Heart left ventricle (tissue), 16 donors: ENCODE measurements at regions not wholly inside any gene's neighbourhood (a gene's known extent, or its start where the extent isn't known, plus 50 kb on each side); places are given as distances from the start of the nearest gene placed in this dataset.

Experiments
- ATAC-seq, 4 donors: fragments of 200-7000 bp; cut with Tn5 transposase; one replicate each; pipeline ENCODE4 v1.9.1; 2020 to 2022; ENCODE audit warnings: moderate library complexity in 4 of 4, mild to moderate bottlenecking in 3 of 4, moderate number of reproducible peaks in 1 of 4
- DNase-seq, 5 donors: peaks; one replicate each; pipeline ENCODE4 v3.0.0-alpha.2; 2020
- H3K27ac ChIP-seq, 12 donors: fragments of 200-600 bp; sonication (generic) in 4 of 12; one replicate each; pipeline versions ENCODE4 v1.5.0 to v1.8.0; 2016 to 2022; ENCODE audit warnings: mild to moderate bottlenecking in 2 of 12
- H3K27me3 ChIP-seq, 9 donors: fragments of 200-600 bp; sonication (generic) in 2 of 9; one replicate each; pipeline versions ENCODE4 v1.5.1 to v1.8.0; 2016 to 2022; ENCODE audit warnings: mild to moderate bottlenecking in 3 of 9
- H3K36me3 ChIP-seq, 9 donors: fragments of 200-600 bp; sonication (generic) in 2 of 9; one replicate each; pipeline versions ENCODE4 v1.5.0 to v1.8.0; 2018 to 2022; ENCODE audit warnings: mild to moderate bottlenecking in 2 of 9
- H3K4me1 ChIP-seq, 12 donors: fragments of 200-600 bp; sonication (generic) in 4 of 12; one replicate each; pipeline versions ENCODE4 v1.5.0 to v1.8.0; 2016 to 2022; ENCODE audit warnings: mild to moderate bottlenecking in 3 of 12
- H3K4me3 ChIP-seq, 12 donors: fragments of 200-600 bp; sonication (generic) in 4 of 12; one replicate each; pipeline versions ENCODE4 v1.5.0 to v1.8.0; 2017 to 2022; ENCODE audit warnings: mild to moderate bottlenecking in 9 of 12, moderate library complexity in 4 of 12
- H3K9me3 ChIP-seq, 12 donors: fragments of 200-600 bp; sonication (generic) in 4 of 12; one replicate each; pipeline versions ENCODE4 v1.5.0 to v1.8.0; 2016 to 2022; ENCODE audit warnings: mild to moderate bottlenecking in 1 of 12
- POLR2A ChIP-seq, 2 donors: fragments of 450-650 bp; IDR thresholded peaks; one replicate each; pipeline ENCODE4 v1.6.1; 2017; ENCODE audit warnings: antibody characterized with exemption in 2 of 2, mild to moderate bottlenecking in 2 of 2, moderate library complexity in 2 of 2
- WGBS, 4 donors: extraction: QIAGEN DNeasy Blood & Tissue Kit in 2 of 4; methylation state at CpG; one replicate each; pipeline versions ENCODE4 v1.1.5 to v1.1.7; 2013 to 2018; 5-methylcytosine and 5-hydroxymethylcytosine counted together
- intact Hi-C, 10 donors: fragments of 100-400 bp; cut with DNase I; formaldehyde crosslinking; loops; one replicate each; pipeline versions ENCODE4 v1.11.1 to v1.14.2; 2022
- TF ChIP-seq, protein P1 (sequence below), 12 donors: fragments of 200-600 bp; sonication (generic) in 4 of 12; IDR thresholded peaks; one replicate each; pipeline versions ENCODE4 v1.5.0 to v1.8.0; 2018 to 2022; ENCODE audit warnings: antibody characterized with exemption in 12 of 12, mild to moderate bottlenecking in 5 of 12
- donor health status: ischemic (EF 13 %, LVEDD 7.1; RV severe dilation, severe dysfunction).
- donor health status: healthy with polysubstance abuse.
- donor health status: DM: no; HTN: yes; CAD: no.
- donor health status: DM: no; HTN: no; CAD: no.
- donor health status: ischemic (EF 25% LVEDD 6.9; RV normal size, moderate dysfunction).
- donor health status: ischemic (EF 25% LVEDD 5.7; RV mildly dilated, moderate dysfunction).
- donor health status: healthy.
- donor health status: DM: yes; HTN: yes; CAD: no.
- donor health status: ischemic (EF 35%, LVEDD 5.7; RV mildly dilated, moderate dysfunction).
- donor health status: nonischemic (EF 11% LVEDD 7.7; RV severe dilation, severe dysfunction).
- donor health status: DM: yes; HTN: yes; CAD: no.
- donor health status: PGD.
- donor health status: ischemic (EF 29% LVEDD 5.4; RV normal size, mild dysfunction).
- donor health status: nonischemic (EF 23%, LVEDD 6.1; RV moderate dilation, normal function).

DNA sequence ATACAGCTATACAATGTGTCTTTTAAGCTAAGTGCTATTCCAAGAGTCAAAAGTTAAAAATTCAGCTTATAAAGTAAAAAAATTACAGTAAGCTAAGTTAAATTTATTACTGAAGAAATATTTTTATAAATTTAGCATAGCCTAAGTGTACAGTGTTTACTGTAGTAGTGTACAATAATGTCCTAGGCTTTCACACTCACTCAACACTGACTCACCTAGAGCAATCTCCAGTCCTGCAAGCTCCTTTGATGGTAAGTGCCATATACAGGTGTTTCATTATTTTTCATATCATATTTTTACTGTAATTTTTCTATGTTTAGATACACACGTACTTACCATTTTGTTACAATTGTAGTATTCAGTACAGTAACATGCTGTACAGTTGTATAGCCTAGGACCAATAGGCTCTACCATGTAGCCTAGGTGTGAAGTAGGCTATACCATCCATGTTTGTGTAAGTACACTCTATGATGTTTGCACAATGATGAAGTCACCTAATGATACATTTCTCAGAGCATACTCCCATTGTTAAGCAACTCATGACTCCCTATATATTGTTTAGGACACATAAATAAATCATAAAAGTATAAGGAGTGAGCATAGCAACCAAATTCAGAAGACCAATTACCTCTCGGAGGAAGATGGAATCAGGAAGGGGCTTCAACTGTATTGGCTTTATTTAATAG lies 165.1 kb upstream of the SLC30A5 start:
- TF ChIP-seq, protein P1, sequence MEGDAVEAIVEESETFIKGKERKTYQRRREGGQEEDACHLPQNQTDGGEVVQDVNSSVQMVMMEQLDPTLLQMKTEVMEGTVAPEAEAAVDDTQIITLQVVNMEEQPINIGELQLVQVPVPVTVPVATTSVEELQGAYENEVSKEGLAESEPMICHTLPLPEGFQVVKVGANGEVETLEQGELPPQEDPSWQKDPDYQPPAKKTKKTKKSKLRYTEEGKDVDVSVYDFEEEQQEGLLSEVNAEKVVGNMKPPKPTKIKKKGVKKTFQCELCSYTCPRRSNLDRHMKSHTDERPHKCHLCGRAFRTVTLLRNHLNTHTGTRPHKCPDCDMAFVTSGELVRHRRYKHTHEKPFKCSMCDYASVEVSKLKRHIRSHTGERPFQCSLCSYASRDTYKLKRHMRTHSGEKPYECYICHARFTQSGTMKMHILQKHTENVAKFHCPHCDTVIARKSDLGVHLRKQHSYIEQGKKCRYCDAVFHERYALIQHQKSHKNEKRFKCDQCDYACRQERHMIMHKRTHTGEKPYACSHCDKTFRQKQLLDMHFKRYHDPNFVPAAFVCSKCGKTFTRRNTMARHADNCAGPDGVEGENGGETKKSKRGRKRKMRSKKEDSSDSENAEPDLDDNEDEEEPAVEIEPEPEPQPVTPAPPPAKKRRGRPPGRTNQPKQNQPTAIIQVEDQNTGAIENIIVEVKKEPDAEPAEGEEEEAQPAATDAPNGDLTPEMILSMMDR (IDR thresholded peaks at IDR 0.05): no peak
- TF ChIP-seq POLR2A (IDR thresholded peaks at IDR 0.05): no peak
- ATAC-seq (no peak), DNase-seq (no peak)
- peaks cover 0 to 16% (median 0%) of the 10 kb centered on the region in 12 donors for H3K9me3 ChIP-seq
- H3K4me1 ChIP-seq: peaks cover 0 to 5% (median 0%) of the 10 kb centered on the region in 12 donors
- H3K27ac ChIP-seq: no peak overlapping the region
- H3K27me3 ChIP-seq: no peaks in the 10 kb centered on the region
- H3K36me3 ChIP-seq: no peaks in the 10 kb centered on the region
- no peak overlapping the region for H3K4me3 ChIP-seq
- intact Hi-C loops: no loop called here
- WGBS, 4 donors: 88 to 94% (median 90%) methylated on average over 2 of the region's 2 CpGs

DNA sequence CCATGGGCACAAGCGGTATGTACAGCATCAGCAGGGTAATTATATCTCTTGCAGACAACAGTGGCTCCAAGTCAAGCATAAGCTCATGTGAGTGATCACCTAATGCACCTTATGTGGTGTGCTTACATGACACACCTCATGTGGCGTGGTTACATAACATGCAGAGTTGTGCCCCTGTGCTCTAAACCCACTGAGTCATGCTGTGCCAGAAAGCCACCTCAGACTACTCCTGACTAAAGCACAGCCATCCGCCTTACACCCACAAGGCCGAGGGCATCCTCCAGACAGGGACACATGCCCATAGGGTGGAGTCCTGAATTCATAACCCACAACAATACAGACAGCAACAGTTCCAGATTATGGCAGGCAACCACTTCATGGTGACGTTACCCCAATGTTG lies 163.7 kb upstream of the SLC30A5 start:
- 94 to 100% (median 95%) methylated on average over 5 of the region's 5 CpGs for WGBS, 4 donors

DNA sequence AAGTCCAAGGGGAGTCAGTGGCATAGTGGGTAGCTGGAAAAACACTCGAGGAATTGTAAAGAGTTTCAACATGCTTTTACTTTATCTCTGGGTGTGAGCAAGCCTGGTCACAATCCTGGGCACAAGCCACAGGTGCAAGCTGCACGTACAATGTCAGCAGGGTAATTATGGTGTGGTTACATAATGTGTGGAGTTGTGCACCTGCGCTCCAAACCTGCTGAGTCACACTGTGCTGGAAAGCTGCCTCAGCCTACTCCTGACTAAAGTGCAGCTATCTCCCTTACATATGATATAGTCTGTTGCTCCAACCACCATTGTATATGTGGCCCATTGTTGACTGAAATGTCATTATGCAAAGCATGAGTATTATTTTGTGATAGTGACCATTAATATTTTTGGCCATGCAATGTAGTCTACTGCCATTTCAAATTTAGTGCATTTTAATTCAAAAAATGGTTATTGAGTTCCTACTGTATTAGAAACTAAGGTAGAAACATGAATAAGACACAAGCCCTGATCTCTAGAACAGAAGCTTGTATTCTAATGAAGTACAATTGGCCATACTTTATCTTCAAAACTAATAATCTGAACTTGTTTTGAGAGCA lies 160.9 kb upstream of the SLC30A5 start:
- no peaks in the 10 kb centered on the region for H3K4me1 ChIP-seq
- H3K4me3 ChIP-seq: no peak overlapping the region
- no peaks in the 10 kb centered on the region for H3K27me3 ChIP-seq
- no peak overlapping the region for H3K27ac ChIP-seq
- WGBS, 4 donors: 82 to 91% (median 88%) methylated on average over 3 of the region's 3 CpGs
- H3K9me3 ChIP-seq: peaks cover 0 to 11% (median 0%) of the 10 kb centered on the region in 12 donors
- intact Hi-C loops: no loop called here
- H3K36me3 ChIP-seq: no peaks in the 10 kb centered on the region
- DNase-seq: no peak
- TF ChIP-seq, protein P1 (IDR thresholded peaks at IDR 0.05): no peak
- no peak for TF ChIP-seq POLR2A (IDR thresholded peaks at IDR 0.05)
- ATAC-seq: no peak

More for the DNA sequence above, 163.7 kb upstream of the SLC30A5 start:
- intact Hi-C loops: no loop called here
- Histone ChIP-seq H3K4me3 (no peak overlapping the region), H3K36me3 (no peaks in the 10 kb centered on the region), H3K9me3 (peaks cover 0 to 16% (median 0%) of the 10 kb centered on the region in 12 donors), H3K27ac (no peak overlapping the region), H3K27me3 (no peaks in the 10 kb centered on the region), H3K4me1 (no peaks in the 10 kb centered on the region)
- ATAC-seq (no peak), DNase-seq (no peak)
- TF ChIP-seq, protein P1 (IDR thresholded peaks at IDR 0.05): no peak
- no peak for TF ChIP-seq POLR2A (IDR thresholded peaks at IDR 0.05)

DNA sequence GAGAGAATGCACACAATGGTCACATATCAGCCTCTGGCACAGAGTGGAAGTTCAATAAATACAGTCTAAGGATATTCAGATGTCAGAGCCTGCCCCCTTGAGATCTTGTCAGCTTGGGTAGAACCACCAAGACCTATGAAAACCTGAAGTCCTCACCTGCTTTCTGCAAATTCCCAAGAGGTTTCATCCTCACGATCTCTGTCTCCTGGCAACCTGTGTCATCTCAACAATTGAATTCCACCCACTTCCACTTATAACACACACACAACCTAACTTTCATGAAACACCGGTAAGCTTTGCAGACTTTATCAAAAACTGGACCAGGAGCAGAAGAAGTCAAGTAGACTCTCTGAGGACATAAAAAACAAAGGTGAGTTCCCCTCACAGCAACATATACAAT lies 151.6 kb upstream of the SLC30A5 start:
- intact Hi-C loops: loop anchor here in 1 of 10 donors (10.0 kb wide), 1 partner anchor 447 kb away; no protein-coding TSS in a partner anchor
- no peaks in the 10 kb centered on the region for H3K36me3 ChIP-seq
- H3K4me3 ChIP-seq: no peak overlapping the region
- WGBS, 4 donors: 63 to 96% (median 91%) methylated on average over 2 of the region's 2 CpGs
- no peaks in the 10 kb centered on the region for H3K4me1 ChIP-seq
- H3K27me3 ChIP-seq: no peaks in the 10 kb centered on the region
- H3K27ac ChIP-seq: no peak overlapping the region
- no peak for DNase-seq
- peaks cover 0 to 9% (median 0%) of the 10 kb centered on the region in 12 donors for H3K9me3 ChIP-seq
- TF ChIP-seq, protein P1 (IDR thresholded peaks at IDR 0.05): no peak
- no peak for TF ChIP-seq POLR2A (IDR thresholded peaks at IDR 0.05)
- ATAC-seq: no peak
